Liver (tissue), 8 donors: ENCODE measurements at regions not wholly inside any gene's neighbourhood (a gene's known extent, or its start where the extent isn't known, plus 50 kb on each side); places are given as distances from the start of the nearest gene placed in this dataset.

Source experiments
- DNase-seq: peaks from one replicate; pipeline ENCODE4 v3.0.0-alpha.2; 2017; ENCODE audit warnings: low spot score
- H3K27ac ChIP-seq, 2 donors: one replicate each; pipeline ENCODE4 v1.7.0; 2013; ENCODE audit warnings: inconsistent platforms in 2 of 2, low read length in 2 of 2, control low read depth in 1 of 2, low read depth in 1 of 2, mild to moderate bottlenecking in 1 of 2
- H3K27me3 ChIP-seq, 4 donors: one replicate each; pipeline versions ENCODE4 v1.6.1 to v1.7.0; 2013; ENCODE audit warnings: low read length in 3 of 4, inconsistent platforms in 1 of 4, mild to moderate bottlenecking in 1 of 4, moderate library complexity in 1 of 4; ENCODE audit not compliant: control insufficient read depth in 4 of 4, insufficient read depth in 4 of 4
- H3K36me3 ChIP-seq, 4 donors: one replicate each; pipeline versions ENCODE4 v1.6.1 to v1.7.0; 2013; ENCODE audit warnings: low read length in 3 of 4, mild to moderate bottlenecking in 3 of 4, low read depth in 1 of 4, moderate library complexity in 1 of 4; ENCODE audit not compliant: control insufficient read depth in 4 of 4, insufficient read depth in 3 of 4
- H3K4me1 ChIP-seq, 4 donors: one replicate each; pipeline versions ENCODE4 v1.6.1 to v1.7.0; 2013; ENCODE audit warnings: low read length in 3 of 4, mild to moderate bottlenecking in 3 of 4, moderate library complexity in 1 of 4; ENCODE audit not compliant: control insufficient read depth in 4 of 4, insufficient read depth in 4 of 4
- H3K4me3 ChIP-seq, 3 donors: one replicate each; pipeline versions ENCODE4 v1.6.1 to v1.7.0; 2013; ENCODE audit warnings: low read length in 3 of 3, control low read depth in 1 of 3, low read depth in 1 of 3, mild to moderate bottlenecking in 1 of 3
- H3K9ac ChIP-seq, 2 donors: one replicate each; pipeline ENCODE4 v1.7.0; 2013; ENCODE audit warnings: low read length in 2 of 2, mild to moderate bottlenecking in 2 of 2, moderate library complexity in 2 of 2, control low read depth in 1 of 2, low read depth in 1 of 2
- H3K9me3 ChIP-seq, 4 donors: one replicate each; pipeline versions ENCODE4 v1.6.1 to v1.7.0; 2013; ENCODE audit warnings: low read length in 3 of 4; ENCODE audit not compliant: control insufficient read depth in 4 of 4
- CTCF ChIP-seq: fragments of 150-350 bp; IDR thresholded peaks from 2 replicates; pipeline ENCODE4 v1.5.1; 2017; ENCODE audit warnings: improper control_type of control experiment, low read depth, low read length; ENCODE audit not compliant: missing input control
- EGR1 ChIP-seq, 2 donors: IDR thresholded peaks; 2 replicates each; pipeline ENCODE4 v1.6.1; 2016 to 2018; ENCODE audit warnings: antibody characterized with exemption in 2 of 2, low read depth in 2 of 2
- FOXA1 ChIP-seq: IDR thresholded peaks from 2 replicates; pipeline ENCODE4 v1.6.1; 2016; ENCODE audit warnings: antibody characterized with exemption
- FOXA2 ChIP-seq: IDR thresholded peaks from 2 replicates; pipeline ENCODE4 v1.6.1; 2016; ENCODE audit warnings: antibody characterized with exemption
- GABPA ChIP-seq, 2 donors: IDR thresholded peaks in 1 of 2; conservative IDR thresholded peaks in 1 of 2; 2 replicates each; pipeline ENCODE4 v1.6.1; 2016; ENCODE audit warnings: antibody characterized with exemption in 2 of 2, mild to moderate bottlenecking in 1 of 2, moderate library complexity in 1 of 2
- HNF4A ChIP-seq, 2 donors: conservative IDR thresholded peaks; 2 replicates each; pipeline ENCODE4 v1.6.1; 2016; ENCODE audit warnings: antibody characterized with exemption in 2 of 2, mild to moderate bottlenecking in 2 of 2
- HNF4G ChIP-seq: IDR thresholded peaks from 2 replicates; pipeline ENCODE4 v1.6.1; 2016; ENCODE audit warnings: antibody characterized with exemption
- JUND ChIP-seq, 2 donors: IDR thresholded peaks; 2 replicates each; pipeline ENCODE4 v1.6.1; 2016; ENCODE audit warnings: antibody characterized with exemption in 2 of 2
- MAX ChIP-seq: IDR thresholded peaks from 2 replicates; pipeline ENCODE4 v1.6.1; 2016; ENCODE audit warnings: antibody characterized with exemption
- NR2F2 ChIP-seq: IDR thresholded peaks from 2 replicates; pipeline ENCODE4 v1.6.1; 2016; ENCODE audit warnings: antibody characterized with exemption
- RAD21 ChIP-seq, 2 donors: IDR thresholded peaks; 2 replicates each; pipeline ENCODE4 v1.6.1; 2016; ENCODE audit warnings: antibody characterized with exemption in 2 of 2, mild to moderate bottlenecking in 2 of 2
- REST ChIP-seq: IDR thresholded peaks from 2 replicates; pipeline ENCODE4 v1.6.1; 2016; ENCODE audit warnings: antibody characterized with exemption, mild to moderate bottlenecking
- RXRA ChIP-seq, 2 donors: IDR thresholded peaks; 2 replicates each; pipeline ENCODE4 v1.6.1; 2017 to 2018; ENCODE audit warnings: antibody characterized with exemption in 2 of 2, mild to moderate bottlenecking in 1 of 2
- SP1 ChIP-seq: IDR thresholded peaks from 2 replicates; pipeline ENCODE4 v1.6.1; 2018; ENCODE audit warnings: antibody characterized with exemption, mild to moderate bottlenecking
- TAF1 ChIP-seq: conservative IDR thresholded peaks from 2 replicates; pipeline ENCODE4 v1.6.1; 2016; ENCODE audit warnings: antibody characterized with exemption, mild to moderate bottlenecking
- YY1 ChIP-seq: IDR thresholded peaks from 2 replicates; pipeline ENCODE4 v1.6.1; 2016; ENCODE audit warnings: antibody characterized with exemption, mild to moderate bottlenecking
- ZBTB33 ChIP-seq: IDR thresholded peaks from 2 replicates; pipeline ENCODE4 v1.6.1; 2016; ENCODE audit warnings: antibody characterized with exemption
- WGBS: extraction: QIAGEN DNeasy Blood & Tissue Kit; methylation state at CpG from one replicate; pipeline ENCODE4 v1.1.7; 2013; 5-methylcytosine and 5-hydroxymethylcytosine counted together
- TF ChIP-seq, protein P1 (sequence below): IDR thresholded peaks from 2 replicates; pipeline ENCODE4 v1.6.1; 2016; ENCODE audit warnings: antibody characterized with exemption
- donor health status: healthy.
- donor health status: healthy.
- donor health status: healthy.
- donor health status: healthy.
- donor health status: healthy.

GRCh38 chr6:151170622-151171246, 69.0 kb upstream of the AKAP12 start:
- no peak for DNase-seq
- Histone ChIP-seq H3K4me1 (no peaks in the 10 kb centered on the region), H3K36me3 (no peaks in the 10 kb centered on the region), H3K4me3 (no peak overlapping the region), H3K27me3 (no peaks in the 10 kb centered on the region), H3K9me3 (no peaks in the 10 kb centered on the region), H3K9ac (no peak overlapping the region), H3K27ac (peak overlapping the region in 1 of 2 donors; percentile 18)
- TF ChIP-seq HNF4G (no peak), EGR1 (IDR thresholded peaks at IDR 0.05; ENCODE audit: low read depth in 2 of 2) (no peak), FOXA1 (no peak), REST (no peak), NR2F2 (no peak), HNF4A (conservative IDR thresholded peaks at IDR 0.05) (no peak), CTCF (no peak), YY1 (no peak), MAX (no peak), TAF1 (no peak), GABPA (IDR thresholded peaks at IDR 0.05 in 1 of 2, conservative IDR thresholded peaks at IDR 0.05 in 1 of 2) (no peak), SP1 (no peak), FOXA2 (no peak), ZBTB33 (no peak), RXRA (IDR thresholded peaks at IDR 0.05) (no peak), JUND (IDR thresholded peaks at IDR 0.05) (no peak), RAD21 (IDR thresholded peaks at IDR 0.05) (no peak)
- TF ChIP-seq, protein P1, sequence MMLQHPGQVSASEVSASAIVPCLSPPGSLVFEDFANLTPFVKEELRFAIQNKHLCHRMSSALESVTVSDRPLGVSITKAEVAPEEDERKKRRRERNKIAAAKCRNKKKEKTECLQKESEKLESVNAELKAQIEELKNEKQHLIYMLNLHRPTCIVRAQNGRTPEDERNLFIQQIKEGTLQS: no peak
- 84% methylated on average over 10 of the region's 10 CpGs for WGBS
